Brain microvascular endothelial cell (primary cell): ENCODE measurements at regions not wholly inside any gene's neighbourhood (a gene's known extent, or its start where the extent isn't known, plus 50 kb on each side); places are given as distances from the start of the nearest gene placed in this dataset.
"Not testable (repeated sequence)": the region's sequence is repeated elsewhere in the genome, so short reads cannot be mapped to it uniquely, and the experiment has no call there.

Experiments
- DNase-seq: peaks from one replicate; pipeline ENCODE4 v3.0.0-alpha.2; 2020
- H3K27ac ChIP-seq: fragments of 250-450 bp; sonication (Bioruptor Pico); 2 replicates; pipeline ENCODE4 v1.5.1; 2020; ENCODE audit warnings: mild to moderate bottlenecking, moderate library complexity
- H3K27me3 ChIP-seq: fragments of 250-450 bp; sonication (Bioruptor Pico); replicated peaks from 2 replicates; pipeline ENCODE4 v1.5.1; 2020; ENCODE audit warnings: mild to moderate bottlenecking
- H3K36me3 ChIP-seq: fragments of 250-450 bp; sonication (Bioruptor Pico); replicated peaks from 2 replicates; pipeline ENCODE4 v1.5.1; 2020; ENCODE audit warnings: mild to moderate bottlenecking
- H3K4me3 ChIP-seq: 2 replicates; pipeline ENCODE4 v1.5.1; 2011; ENCODE audit warnings: low read depth, mild to moderate bottlenecking, control low read depth, low read length, moderate library complexity
- in situ Hi-C: cut with HindIII; loops from 2 replicates; pipeline ENCODE4 v1.10.0; 2017; ENCODE audit warnings: low sequenced_read_pairs, low pct_ligation_motif_present
- TF ChIP-seq, protein P1 (sequence below): IDR thresholded peaks from 2 replicates; pipeline ENCODE4 v1.5.1; 2011; ENCODE audit warnings: low read depth, mild to moderate bottlenecking, moderate library complexity, low read length, control low read depth, inconsistent platforms; ENCODE audit errors: missing control alignments

- Histone ChIP-seq H3K36me3 (no peaks in the 10 kb centered on the region), H3K27me3 (no peaks in the 10 kb centered on the region), H3K27ac (no peak overlapping the region), H3K4me3 (no peak overlapping the region)
- in situ Hi-C loops = no loop called here
- no peak for DNase-seq
- TF ChIP-seq, protein P1, sequence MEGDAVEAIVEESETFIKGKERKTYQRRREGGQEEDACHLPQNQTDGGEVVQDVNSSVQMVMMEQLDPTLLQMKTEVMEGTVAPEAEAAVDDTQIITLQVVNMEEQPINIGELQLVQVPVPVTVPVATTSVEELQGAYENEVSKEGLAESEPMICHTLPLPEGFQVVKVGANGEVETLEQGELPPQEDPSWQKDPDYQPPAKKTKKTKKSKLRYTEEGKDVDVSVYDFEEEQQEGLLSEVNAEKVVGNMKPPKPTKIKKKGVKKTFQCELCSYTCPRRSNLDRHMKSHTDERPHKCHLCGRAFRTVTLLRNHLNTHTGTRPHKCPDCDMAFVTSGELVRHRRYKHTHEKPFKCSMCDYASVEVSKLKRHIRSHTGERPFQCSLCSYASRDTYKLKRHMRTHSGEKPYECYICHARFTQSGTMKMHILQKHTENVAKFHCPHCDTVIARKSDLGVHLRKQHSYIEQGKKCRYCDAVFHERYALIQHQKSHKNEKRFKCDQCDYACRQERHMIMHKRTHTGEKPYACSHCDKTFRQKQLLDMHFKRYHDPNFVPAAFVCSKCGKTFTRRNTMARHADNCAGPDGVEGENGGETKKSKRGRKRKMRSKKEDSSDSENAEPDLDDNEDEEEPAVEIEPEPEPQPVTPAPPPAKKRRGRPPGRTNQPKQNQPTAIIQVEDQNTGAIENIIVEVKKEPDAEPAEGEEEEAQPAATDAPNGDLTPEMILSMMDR = no peak
These were observed 247.1 kb upstream of the ELAVL2 start for GRCh38 chr9:24073007-24073592.

GRCh38 chr9:24071716-24072115 lies 245.7 kb upstream of the ELAVL2 start:
- no peaks in the 10 kb centered on the region for H3K36me3 ChIP-seq
- H3K27me3 ChIP-seq = no peaks in the 10 kb centered on the region
- no peak overlapping the region for H3K4me3 ChIP-seq
- in situ Hi-C loops = no loop called here
- TF ChIP-seq, protein P1 = no peak
- DNase-seq = no peak
- no peak overlapping the region for H3K27ac ChIP-seq

- Histone ChIP-seq H3K4me3 (no peak overlapping the region), H3K36me3 (no peaks in the 10 kb centered on the region), H3K27me3 (no peaks in the 10 kb centered on the region), H3K27ac (no peak overlapping the region)
- TF ChIP-seq, protein P1 = no peak
- no peak for DNase-seq
- in situ Hi-C loops = no loop called here
These were observed 245.1 kb upstream of the ELAVL2 start for GRCh38 chr9:24071091-24071490.

GRCh38 chr9:24067107-24067506 lies 241.1 kb upstream of the ELAVL2 start:
- in situ Hi-C loops = not testable (repeated sequence)

DNA sequence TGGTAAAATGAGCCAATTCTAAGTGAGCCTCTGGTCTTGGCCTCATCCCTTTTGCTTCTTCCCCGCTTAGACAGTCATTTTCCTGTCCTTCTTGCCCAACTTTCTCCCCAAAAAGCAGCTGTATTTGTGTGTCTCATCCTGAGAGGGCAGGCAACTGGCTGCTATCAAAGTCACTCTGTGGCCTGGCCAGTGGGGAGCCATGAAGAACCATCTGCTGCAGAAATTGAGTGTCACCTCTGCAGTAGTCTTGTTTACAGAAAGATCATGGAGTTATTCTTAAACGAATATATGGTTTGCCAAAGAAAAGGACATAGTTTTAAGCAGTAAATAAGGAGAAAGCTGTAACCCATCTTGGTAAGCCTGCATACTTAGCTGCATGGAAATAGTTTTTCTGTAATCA lies 233.6 kb upstream of the ELAVL2 start:
- H3K27ac ChIP-seq = no peak overlapping the region
- H3K27me3 ChIP-seq = no peaks in the 10 kb centered on the region
- TF ChIP-seq, protein P1 = no peak
- no peak for DNase-seq
- in situ Hi-C loops = no loop called here
- H3K36me3 ChIP-seq = no peaks in the 10 kb centered on the region
- no peak overlapping the region for H3K4me3 ChIP-seq

More at GRCh38 chr9:24067107-24067506, 241.1 kb upstream of the ELAVL2 start:
- not testable (repeated sequence) for H3K4me3 ChIP-seq, H3K27ac ChIP-seq, H3K27me3 ChIP-seq, H3K36me3 ChIP-seq, DNase-seq

GRCh38 chr9:24051587-24051986 lies 225.5 kb upstream of the ELAVL2 start:
- no peaks in the 10 kb centered on the region for H3K36me3 ChIP-seq
- H3K4me3 ChIP-seq = no peak overlapping the region
- H3K27me3 ChIP-seq = no peaks in the 10 kb centered on the region
- no peak for DNase-seq
- TF ChIP-seq, protein P1 = no peak
- H3K27ac ChIP-seq = no peak overlapping the region
- in situ Hi-C loops = no loop called here

GRCh38 chr9:24050239-24050638 lies 224.2 kb upstream of the ELAVL2 start:
- H3K4me3 ChIP-seq, DNase-seq, H3K27ac ChIP-seq, H3K27me3 ChIP-seq, in situ Hi-C loops, H3K36me3 ChIP-seq: not testable (repeated sequence)
